CD4-positive, alpha-beta T cell treated with Interleukin-10 for 1 hour (primary cell): ENCODE measurements at regions not wholly inside any gene's neighbourhood (a gene's known extent, or its start where the extent isn't known, plus 50 kb on each side); places are given as distances from the start of the nearest gene placed in this dataset.
A peak's percentile ranks its signal among the peaks of the same experiment; 100 is the strongest.

Experiments
- DNase-seq: peaks from one replicate; pipeline ENCODE4 v3.0.0-alpha.2; 2020

GRCh38 chr11:32273931-32274330, 161.4 kb downstream of the WT1 start:
- no peak for DNase-seq

GRCh38 chr11:32279672-32280071, 155.7 kb downstream of the WT1 start:
- DNase-seq = no peak

- no peak for DNase-seq
These were observed 155.0 kb downstream of the WT1 start for GRCh38 chr11:32280339-32280738.

GRCh38 chr11:32288276-32288675, 147.1 kb downstream of the WT1 start:
- no peak for DNase-seq

GRCh38 chr11:32289701-32290100, 145.6 kb downstream of the WT1 start:
- no peak for DNase-seq

- no peak for DNase-seq
These were observed 144.6 kb downstream of the WT1 start for GRCh38 chr11:32290783-32291182.

GRCh38 chr11:32297611-32298011, 137.7 kb downstream of the WT1 start:
- DNase-seq = peak; percentile 21

GRCh38 chr11:32302826-32303225, 132.5 kb downstream of the WT1 start:
- no peak for DNase-seq

- no peak for DNase-seq
These were observed 130.8 kb downstream of the WT1 start for GRCh38 chr11:32304521-32304920.

- no peak for DNase-seq
These were observed 129.9 kb downstream of the WT1 start for GRCh38 chr11:32305460-32305859.

- DNase-seq = no peak
These were observed 127.9 kb downstream of the WT1 start for GRCh38 chr11:32307471-32307870.

GRCh38 chr11:32307913-32308312, 127.4 kb downstream of the WT1 start:
- no peak for DNase-seq

GRCh38 chr11:32309530-32310213, 125.7 kb downstream of the WT1 start:
- DNase-seq = no peak

GRCh38 chr11:32310214-32310601, 125.1 kb downstream of the WT1 start:
- DNase-seq = no peak

GRCh38 chr11:32311346-32312065, 123.8 kb downstream of the WT1 start:
- no peak for DNase-seq

GRCh38 chr11:32312206-32312817, 123.0 kb downstream of the WT1 start:
- DNase-seq = no peak

- DNase-seq = peak; percentile 16
These were observed 122.4 kb downstream of the WT1 start for GRCh38 chr11:32312865-32313403.

- DNase-seq = no peak
These were observed 121.9 kb downstream of the WT1 start for GRCh38 chr11:32313477-32313876.

- DNase-seq = no peak
These were observed 120.2 kb downstream of the WT1 start for GRCh38 chr11:32315121-32315520.

GRCh38 chr11:32316232-32316631, 119.1 kb downstream of the WT1 start:
- DNase-seq = no peak

GRCh38 chr11:32316858-32317642, 118.3 kb downstream of the WT1 start:
- DNase-seq = no peak

- DNase-seq = no peak
These were observed 117.7 kb downstream of the WT1 start for GRCh38 chr11:32317643-32318042.
